Gastrocnemius medialis (tissue), 4 donors: ENCODE measurements at regions not wholly inside any gene's neighbourhood (a gene's known extent, or its start where the extent isn't known, plus 50 kb on each side); places are given as distances from the start of the nearest gene placed in this dataset.

Source experiments
- POLR2A ChIP-seq, 2 donors: fragments of 450-650 bp; IDR thresholded peaks; one replicate each; pipeline ENCODE4 v1.6.1; 2017; ENCODE audit warnings: antibody characterized with exemption in 2 of 2, mild to moderate bottlenecking in 2 of 2, moderate library complexity in 2 of 2
- TF ChIP-seq, protein P1 (sequence below), 5 experiments: fragments of 450-650 bp in 3 of 5; fragments of 200-600 bp in 2 of 5; sonication (generic) in 2 of 5; IDR thresholded peaks in 4 of 5; conservative IDR thresholded peaks in 1 of 5; 1 replicate in 4 of 5; 2 replicates in 1 of 5; pipeline ENCODE4 v1.5.1; 2016 to 2019; ENCODE audit warnings: antibody characterized with exemption in 5 of 5, mild to moderate bottlenecking in 3 of 5, moderate library complexity in 3 of 5

DNA sequence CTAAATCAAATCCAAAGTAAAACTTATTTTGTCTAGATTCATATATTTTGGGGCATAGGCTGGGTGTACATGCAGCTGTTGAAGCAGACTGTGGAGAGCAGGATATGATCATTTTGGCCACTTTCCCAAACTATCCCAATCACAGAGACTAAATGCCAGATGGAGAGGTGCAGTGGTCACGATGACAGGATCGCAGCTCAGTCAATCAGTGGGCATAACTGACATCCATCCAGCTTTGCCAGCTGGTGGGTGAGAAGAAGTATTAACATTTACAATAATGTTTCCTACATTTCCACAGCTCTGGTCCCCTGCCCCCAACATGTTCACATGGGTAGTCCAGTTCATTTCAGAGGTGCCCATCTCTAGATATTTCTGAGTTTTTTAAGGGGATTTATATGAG, 255.5 kb upstream of the SESN3 start:
- TF ChIP-seq, protein P1, sequence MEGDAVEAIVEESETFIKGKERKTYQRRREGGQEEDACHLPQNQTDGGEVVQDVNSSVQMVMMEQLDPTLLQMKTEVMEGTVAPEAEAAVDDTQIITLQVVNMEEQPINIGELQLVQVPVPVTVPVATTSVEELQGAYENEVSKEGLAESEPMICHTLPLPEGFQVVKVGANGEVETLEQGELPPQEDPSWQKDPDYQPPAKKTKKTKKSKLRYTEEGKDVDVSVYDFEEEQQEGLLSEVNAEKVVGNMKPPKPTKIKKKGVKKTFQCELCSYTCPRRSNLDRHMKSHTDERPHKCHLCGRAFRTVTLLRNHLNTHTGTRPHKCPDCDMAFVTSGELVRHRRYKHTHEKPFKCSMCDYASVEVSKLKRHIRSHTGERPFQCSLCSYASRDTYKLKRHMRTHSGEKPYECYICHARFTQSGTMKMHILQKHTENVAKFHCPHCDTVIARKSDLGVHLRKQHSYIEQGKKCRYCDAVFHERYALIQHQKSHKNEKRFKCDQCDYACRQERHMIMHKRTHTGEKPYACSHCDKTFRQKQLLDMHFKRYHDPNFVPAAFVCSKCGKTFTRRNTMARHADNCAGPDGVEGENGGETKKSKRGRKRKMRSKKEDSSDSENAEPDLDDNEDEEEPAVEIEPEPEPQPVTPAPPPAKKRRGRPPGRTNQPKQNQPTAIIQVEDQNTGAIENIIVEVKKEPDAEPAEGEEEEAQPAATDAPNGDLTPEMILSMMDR (IDR thresholded peaks at IDR 0.05 in 4 of 5, conservative IDR thresholded peaks at IDR 0.05 in 1 of 5): no peak
- no peak for TF ChIP-seq POLR2A (IDR thresholded peaks at IDR 0.05)
